HG03378 (cell line): ENCODE measurements at regions not wholly inside any gene's neighbourhood (a gene's known extent, or its start where the extent isn't known, plus 50 kb on each side); places are given as distances from the start of the nearest gene placed in this dataset.
"Not testable (repeated sequence)": the region's sequence is repeated elsewhere in the genome, so short reads cannot be mapped to it uniquely, and the experiment has no call there.

Experiments used
- ATAC-seq: cut with Tn5 transposase; IDR thresholded peaks from one replicate; pipeline ENCODE4 v1.9.1; 2021; ENCODE audit warnings: mild to moderate bottlenecking, moderate library complexity; ENCODE audit not compliant: unreplicated experiment

- no peak for ATAC-seq
Measured at GRCh38 chr3:87733671-87734367, 325.0 kb downstream of the CGGBP1 start.

GRCh38 chr3:87732294-87732693 is 326.5 kb downstream of the CGGBP1 start:
- ATAC-seq = no peak

DNA sequence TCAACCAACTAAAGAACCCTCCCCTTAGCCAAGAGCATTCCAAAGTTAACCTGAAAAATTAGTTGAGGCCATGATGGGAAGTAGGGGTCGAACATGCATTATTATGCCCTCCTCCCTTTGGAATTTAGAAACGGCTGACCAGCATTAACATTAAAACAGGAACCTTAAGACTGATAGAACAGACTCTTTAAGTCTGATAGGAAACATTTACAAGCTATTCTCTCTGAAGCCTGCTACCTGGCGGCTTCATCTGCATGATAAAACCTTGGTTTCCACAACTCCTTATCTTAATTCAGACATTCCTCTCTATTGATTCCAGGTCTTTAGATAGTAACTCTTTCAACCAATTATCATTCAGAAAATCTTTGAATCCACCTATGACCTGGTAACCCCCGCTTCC is 331.0 kb downstream of the CGGBP1 start:
- no peak for ATAC-seq

DNA sequence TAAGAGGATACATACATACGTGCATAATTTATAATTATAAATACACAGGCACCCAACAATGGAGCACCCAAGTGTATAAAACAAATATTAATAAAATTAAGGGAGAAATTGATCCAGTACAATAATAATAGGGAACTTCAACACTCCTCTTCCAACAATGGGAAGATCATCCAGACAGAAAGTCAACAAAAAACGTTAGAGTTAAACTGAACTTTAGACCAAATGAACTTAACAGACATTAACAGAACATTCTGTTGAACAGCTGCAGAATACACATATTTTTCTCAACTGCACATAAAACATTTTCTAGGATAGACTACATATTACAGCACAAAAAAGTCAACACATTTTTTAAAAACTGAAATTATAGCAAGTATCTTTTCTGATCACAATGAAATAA is 339.7 kb downstream of the CGGBP1 start:
- no peak for ATAC-seq

GRCh38 chr3:87710511-87710910 is 348.3 kb downstream of the CGGBP1 start:
- no peak for ATAC-seq

DNA sequence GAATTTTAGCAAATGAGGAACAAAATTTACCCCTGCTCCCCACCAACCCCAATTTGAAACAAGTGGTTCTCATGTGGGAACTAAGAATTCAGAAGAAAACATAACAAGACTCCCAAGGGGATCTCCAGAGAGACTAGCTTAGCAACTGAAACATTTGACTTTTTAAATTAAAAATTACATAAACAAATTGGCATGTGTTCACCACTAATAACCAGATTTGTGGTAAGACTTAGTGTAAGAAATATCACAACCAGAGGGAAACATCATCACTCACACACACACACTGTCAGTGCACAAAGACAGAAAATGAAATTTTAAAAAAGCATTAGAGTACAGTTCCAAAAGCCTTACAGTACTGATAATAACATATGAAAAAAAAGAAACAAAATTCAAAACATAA is 348.8 kb downstream of the CGGBP1 start:
- ATAC-seq = no peak

DNA sequence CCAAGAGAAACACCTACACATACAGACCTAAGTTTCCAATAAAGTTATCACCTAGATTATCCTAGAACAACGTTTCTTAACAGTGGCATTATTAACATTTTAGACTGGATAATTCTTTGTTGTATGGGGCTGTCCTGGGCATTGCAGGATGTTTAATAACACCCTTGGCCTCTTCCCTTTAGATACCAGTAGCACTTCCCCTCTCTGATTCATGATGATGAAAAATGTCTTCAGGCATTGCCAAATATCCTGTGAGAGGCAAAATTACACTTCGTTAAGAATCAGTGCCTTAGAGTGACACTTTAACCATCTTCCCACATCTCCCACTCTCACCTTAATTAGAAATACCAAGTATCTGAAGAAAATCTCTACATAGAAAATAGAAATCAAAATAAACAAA is 352.6 kb downstream of the CGGBP1 start:
- no peak for ATAC-seq

DNA sequence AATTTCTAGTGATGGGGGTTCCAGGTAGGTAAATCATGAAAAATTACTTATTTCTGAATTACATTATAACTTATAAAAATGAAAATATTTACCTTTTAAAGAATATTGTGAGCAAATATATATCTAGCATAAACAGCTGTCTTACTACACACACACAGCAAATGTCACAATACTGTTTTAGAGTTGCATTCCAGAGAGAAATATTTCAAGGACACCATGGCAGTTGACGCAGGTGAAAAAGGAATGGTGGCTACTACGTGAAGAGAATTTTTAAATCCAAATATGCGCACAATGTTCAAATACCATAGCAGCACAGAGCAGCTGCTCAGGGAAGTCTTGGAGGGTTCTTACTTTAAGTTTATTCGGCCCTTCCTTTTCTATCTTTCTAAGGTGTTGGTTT is 356.2 kb downstream of the CGGBP1 start:
- ATAC-seq = no peak

DNA sequence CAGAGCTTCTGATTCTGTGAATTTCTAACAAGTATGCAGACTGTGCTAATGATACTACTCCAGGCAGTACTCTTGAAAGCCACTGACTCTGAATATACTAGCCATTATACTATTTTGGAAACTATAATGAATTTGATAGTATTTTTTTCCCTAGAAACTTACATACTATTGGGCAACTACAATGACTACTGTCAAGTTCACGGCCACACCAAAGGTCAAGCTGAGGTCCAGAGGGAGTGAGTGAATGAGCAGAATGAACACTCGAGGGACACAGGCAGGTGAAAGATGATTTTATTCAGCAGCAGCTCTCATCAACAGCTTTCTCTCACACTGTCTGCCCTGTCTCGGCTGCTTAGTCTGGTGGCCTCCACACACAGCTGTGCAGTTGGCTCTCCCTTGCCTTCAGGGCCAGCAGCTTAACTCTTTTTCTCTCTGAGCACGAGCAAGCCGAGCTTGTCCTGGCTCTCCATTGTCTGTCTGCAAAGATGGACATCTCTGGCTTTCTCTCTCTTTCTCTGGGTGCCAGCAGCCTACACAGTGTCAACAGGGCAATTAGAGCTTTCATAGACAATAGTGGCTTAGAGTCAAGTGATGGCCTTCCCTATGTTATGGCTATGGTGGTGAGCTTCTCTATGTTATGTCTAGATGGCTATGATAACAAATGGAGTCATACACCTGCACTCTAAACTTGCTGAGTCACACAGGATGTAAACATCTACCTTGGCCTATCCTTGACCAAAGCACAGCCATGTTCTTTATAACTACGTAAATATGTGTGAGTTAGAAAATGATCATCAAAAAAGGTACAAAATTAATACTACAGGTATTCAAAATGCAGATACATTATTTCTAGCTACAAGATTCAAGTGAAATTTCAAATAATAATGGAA is 362.4 kb downstream of the CGGBP1 start:
- ATAC-seq = no peak

DNA sequence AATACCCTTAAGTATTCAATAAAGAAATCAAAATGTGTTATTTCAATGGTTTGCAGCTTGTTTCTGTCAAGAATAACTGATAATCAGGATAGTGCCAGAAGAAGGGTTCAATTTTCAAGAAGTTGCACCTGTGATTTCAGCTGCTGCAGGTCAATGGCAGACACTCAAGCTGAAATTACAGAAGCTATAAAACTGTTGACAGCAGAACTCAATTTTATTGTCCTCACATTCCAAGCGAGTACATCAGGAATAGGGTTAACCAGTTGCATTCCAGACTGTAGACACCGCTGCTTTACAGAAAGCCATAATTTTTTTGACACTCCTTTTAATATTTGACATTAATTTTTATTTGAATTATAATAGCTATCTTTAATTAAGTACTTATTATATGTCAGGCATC is 364.1 kb downstream of the CGGBP1 start:
- ATAC-seq = no peak

DNA sequence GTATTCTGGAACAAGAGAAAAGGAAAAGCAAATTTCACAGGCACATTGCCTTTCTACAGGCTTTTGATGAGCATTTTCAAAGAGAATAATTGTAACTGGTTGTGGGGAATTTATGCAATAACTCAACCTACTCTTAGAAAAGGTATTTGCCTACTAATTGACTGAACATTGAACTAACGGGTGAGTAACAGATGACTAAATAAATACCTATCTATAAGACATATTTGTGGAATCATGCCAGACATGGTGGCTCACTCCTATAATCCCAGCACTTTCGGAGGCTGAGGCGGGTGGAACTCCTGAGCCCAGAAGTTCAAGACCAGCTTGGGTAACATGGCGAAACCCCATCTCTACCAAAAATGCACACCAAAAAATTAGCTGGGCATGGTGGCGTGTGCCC is 367.7 kb downstream of the CGGBP1 start:
- ATAC-seq = no peak

- ATAC-seq = not testable (repeated sequence)
Measured at GRCh38 chr3:87678984-87679660, 379.7 kb downstream of the CGGBP1 start.

GRCh38 chr3:87674397-87675161 is 384.2 kb downstream of the CGGBP1 start:
- ATAC-seq = peak; percentile 100

DNA sequence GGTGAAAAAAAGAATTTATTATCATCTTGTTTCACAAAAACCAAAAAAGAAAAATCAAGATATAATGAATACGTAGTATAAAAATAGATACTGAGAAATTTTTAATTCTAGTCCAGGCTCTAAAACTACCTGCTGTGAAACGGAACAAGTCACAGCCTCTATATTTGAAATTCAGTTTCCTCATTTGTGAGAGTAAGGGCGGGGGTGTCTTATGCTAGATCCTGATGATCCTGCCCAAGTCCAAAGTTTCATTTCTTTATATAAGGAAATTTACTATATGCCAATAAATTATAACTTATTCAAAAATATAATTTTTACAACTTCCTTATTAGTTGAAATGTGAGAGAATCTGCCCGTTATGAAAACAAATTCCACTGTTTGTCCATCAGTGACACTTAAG is 385.7 kb downstream of the CGGBP1 start:
- ATAC-seq = no peak

- ATAC-seq = no peak
Measured at GRCh38 chr3:87654184-87654583, 377.8 kb upstream of the POU1F1 start.

GRCh38 chr3:87653138-87653537 is 376.8 kb upstream of the POU1F1 start:
- ATAC-seq = not testable (repeated sequence)

GRCh38 chr3:87634426-87634825 is 358.0 kb upstream of the POU1F1 start:
- no peak for ATAC-seq

DNA sequence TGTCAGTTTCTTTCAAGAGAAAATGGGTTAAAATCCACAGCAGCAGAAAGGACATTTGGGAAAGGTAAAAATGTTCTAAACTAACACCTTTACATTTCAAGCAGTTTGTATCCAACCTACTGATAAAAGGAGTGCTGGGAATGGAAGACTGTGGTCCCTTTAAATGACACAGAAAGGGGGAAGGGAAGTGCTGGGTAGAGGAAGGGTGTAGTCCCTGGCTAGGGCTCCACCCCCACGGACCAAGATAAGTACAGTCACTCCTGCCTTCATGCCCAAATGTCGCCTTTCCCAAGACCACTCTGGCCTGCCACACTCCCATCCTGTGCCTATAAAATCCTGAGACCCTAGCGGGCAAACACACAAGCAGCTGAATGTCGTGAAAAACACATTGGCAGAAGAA is 350.9 kb upstream of the POU1F1 start:
- no peak for ATAC-seq

GRCh38 chr3:87626546-87626945 is 350.2 kb upstream of the POU1F1 start:
- ATAC-seq = no peak

DNA sequence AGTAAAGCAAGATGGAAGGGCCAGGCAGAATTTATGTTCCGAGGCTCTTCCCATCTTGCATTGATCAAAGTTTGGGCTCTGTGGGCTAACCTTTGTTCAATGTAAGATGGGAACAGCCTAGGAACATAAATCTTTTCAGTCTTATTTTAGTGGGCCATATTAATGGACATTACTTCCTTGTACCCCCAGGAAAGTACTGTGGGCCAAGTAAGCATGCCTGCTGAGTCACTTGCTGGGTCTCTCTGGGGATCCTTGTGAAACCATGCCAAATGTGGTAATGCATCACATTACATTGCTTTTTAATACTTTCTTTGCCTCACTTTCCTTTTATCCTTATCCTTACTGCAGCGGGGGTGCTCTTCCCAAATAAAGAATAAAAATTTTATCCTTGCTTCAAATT is 349.5 kb upstream of the POU1F1 start:
- ATAC-seq = no peak

GRCh38 chr3:87624860-87625259 is 348.5 kb upstream of the POU1F1 start:
- no peak for ATAC-seq
